ENCODE measurements at regions not wholly inside any gene's neighbourhood (a gene's known extent, or its start where the extent isn't known, plus 50 kb on each side); places are given as distances from the start of the nearest gene placed in this dataset.

DNA sequence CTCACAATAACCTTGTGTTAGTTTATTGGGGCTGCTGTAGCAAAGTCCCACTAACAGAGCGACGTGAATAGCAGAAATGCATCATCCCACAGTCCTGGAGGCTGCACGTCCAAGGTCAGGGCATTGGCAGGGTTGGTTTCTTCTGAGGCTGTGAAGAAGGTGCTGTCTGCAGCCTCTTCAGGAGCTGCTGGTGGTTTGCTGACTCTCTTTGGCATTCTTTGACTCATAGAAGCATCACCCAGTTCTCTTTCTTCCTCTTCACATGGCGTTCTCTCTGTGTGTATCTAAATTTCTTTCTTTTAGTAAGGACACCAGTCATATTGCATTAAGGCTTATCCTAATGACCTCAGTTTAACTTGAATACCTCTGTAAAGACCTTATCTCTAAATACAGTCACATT, 428.4 kb upstream of the KLF6 start:
- Histone ChIP-seq H3K36me3 (no peaks in the 10 kb centered on the region), H3K27me3 (no peaks in the 10 kb centered on the region), H3K9me3 (no peaks in the 10 kb centered on the region), H3K4me1 (no peaks in the 10 kb centered on the region), H3K27ac (no peak overlapping the region), H3K4me3 (no peak overlapping the region)
- 94% methylated on average over 4 of the region's 4 CpGs for WGBS
- TF ChIP-seq CTCF (IDR thresholded peaks at IDR 0.05) (no peak), POLR2A (IDR thresholded peaks at IDR 0.05) (no peak), POLR2AphosphoS5 (IDR thresholded peaks at IDR 0.05) (no peak), EP300 (IDR thresholded peaks at IDR 0.05) (no peak)
- DNase-seq (ENCODE audit: low spot score in 2 of 2): no peak

- Histone ChIP-seq H3K36me3 (no peaks in the 10 kb centered on the region), H3K4me1 (no peaks in the 10 kb centered on the region), H3K9me3 (no peaks in the 10 kb centered on the region), H3K27ac (no peak overlapping the region), H3K4me3 (no peak overlapping the region), H3K27me3 (no peaks in the 10 kb centered on the region)
- TF ChIP-seq EP300 (IDR thresholded peaks at IDR 0.05): no peak
- TF ChIP-seq POLR2AphosphoS5 (IDR thresholded peaks at IDR 0.05): no peak
- no peak for TF ChIP-seq POLR2A (IDR thresholded peaks at IDR 0.05)
- TF ChIP-seq CTCF (IDR thresholded peaks at IDR 0.05): no peak
- 88% methylated on average over 2 of the region's 2 CpGs for WGBS
- DNase-seq (ENCODE audit: low spot score in 2 of 2): no peak
Observed at GRCh38 chr10:4212111-4212630, 427.2 kb upstream of the KLF6 start.

DNA sequence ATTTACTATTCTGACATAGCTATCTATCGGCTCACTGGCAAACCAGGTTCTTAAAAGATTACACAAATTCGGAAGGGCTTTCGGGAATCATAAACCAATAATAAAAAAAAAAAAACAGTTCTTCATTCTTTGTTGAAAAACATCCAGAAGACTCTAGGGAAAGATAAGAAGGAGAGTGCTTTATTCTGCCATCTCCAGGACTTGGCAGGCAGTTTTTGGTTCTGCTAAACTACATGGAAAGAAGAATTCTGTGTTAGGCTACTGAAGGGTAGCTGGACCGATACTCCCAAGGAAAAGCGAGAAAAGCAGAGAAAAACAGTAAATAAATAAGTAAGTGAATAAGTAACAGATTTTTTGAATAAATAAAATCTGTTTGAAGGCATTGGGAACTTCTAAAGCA, 423.5 kb upstream of the KLF6 start:
- H3K9me3 ChIP-seq: no peaks in the 10 kb centered on the region
- no peaks in the 10 kb centered on the region for H3K4me1 ChIP-seq
- no peak overlapping the region for H3K4me3 ChIP-seq
- no peak overlapping the region for H3K27ac ChIP-seq
- WGBS: 73% methylated on average over 5 of the region's 5 CpGs
- H3K36me3 ChIP-seq: no peaks in the 10 kb centered on the region
- no peak for TF ChIP-seq POLR2AphosphoS5 (IDR thresholded peaks at IDR 0.05)
- no peak for TF ChIP-seq EP300 (IDR thresholded peaks at IDR 0.05)
- TF ChIP-seq CTCF (IDR thresholded peaks at IDR 0.05): no peak
- TF ChIP-seq POLR2A (IDR thresholded peaks at IDR 0.05): no peak
- H3K27me3 ChIP-seq: no peaks in the 10 kb centered on the region
- no peak for DNase-seq (ENCODE audit: low spot score in 2 of 2)

- Histone ChIP-seq H3K4me1 (peaks cover 4% of the 10 kb centered on the region), H3K4me3 (no peak overlapping the region), H3K9me3 (no peaks in the 10 kb centered on the region), H3K27ac (no peak overlapping the region), H3K36me3 (no peaks in the 10 kb centered on the region), H3K27me3 (no peaks in the 10 kb centered on the region)
- DNase-seq (ENCODE audit: low spot score in 2 of 2): no peak
- WGBS: 55% methylated on average over 1 of the region's 1 CpG
- no peak for TF ChIP-seq CTCF (IDR thresholded peaks at IDR 0.05)
- no peak for TF ChIP-seq POLR2AphosphoS5 (IDR thresholded peaks at IDR 0.05)
- no peak for TF ChIP-seq EP300 (IDR thresholded peaks at IDR 0.05)
- no peak for TF ChIP-seq POLR2A (IDR thresholded peaks at IDR 0.05)
Observed at GRCh38 chr10:4205113-4205512, 420.1 kb upstream of the KLF6 start.

DNA sequence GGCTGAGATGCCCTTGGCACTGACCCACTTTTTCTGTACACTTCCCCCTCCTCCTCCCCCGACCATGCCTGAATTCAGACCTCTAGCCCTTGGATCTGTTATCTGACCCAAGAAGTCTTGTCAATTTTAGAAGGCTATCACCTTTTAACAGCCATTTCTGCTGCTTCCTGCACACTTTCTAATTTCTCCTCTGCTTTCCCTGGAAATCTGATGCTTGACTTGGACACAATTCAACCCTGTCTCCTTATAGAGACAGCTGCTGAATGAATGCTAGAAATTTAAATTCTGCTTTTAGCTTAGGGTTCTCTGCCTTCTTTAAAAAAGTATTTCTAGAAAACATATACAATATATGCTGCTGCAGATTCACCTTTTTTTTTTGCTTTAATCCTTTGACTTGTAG, 417.9 kb upstream of the KLF6 start:
- TF ChIP-seq POLR2AphosphoS5 (IDR thresholded peaks at IDR 0.05): no peak
- TF ChIP-seq EP300 (IDR thresholded peaks at IDR 0.05): no peak
- TF ChIP-seq POLR2A (IDR thresholded peaks at IDR 0.05): no peak
- TF ChIP-seq CTCF (IDR thresholded peaks at IDR 0.05): no peak
- whole genome bisulfite sequencing: 81% methylated on average over 1 of the region's 1 CpG
- no peak overlapping the region for H3K4me3 ChIP-seq
- peaks cover 12% of the 10 kb centered on the region for H3K4me1 ChIP-seq
- no peaks in the 10 kb centered on the region for H3K27me3 ChIP-seq
- no peaks in the 10 kb centered on the region for H3K9me3 ChIP-seq
- H3K27ac ChIP-seq: no peak overlapping the region
- no peaks in the 10 kb centered on the region for H3K36me3 ChIP-seq
- no peak for DNase-seq (ENCODE audit: low spot score in 2 of 2)
